MM.1S (cell line): ENCODE measurements at regions not wholly inside any gene's neighbourhood (a gene's known extent, or its start where the extent isn't known, plus 50 kb on each side); places are given as distances from the start of the nearest gene placed in this dataset.

Source experiments
- DNase-seq: peaks from one replicate; pipeline ENCODE4 v3.0.0-alpha.2; 2015
- H2AFZ ChIP-seq: fragments of 300-600 bp; sonication (generic); 2 replicates; pipeline ENCODE4 v1.6.0; 2016; ENCODE audit warnings: antibody characterized with exemption, low read length
- H3F3A ChIP-seq: fragments of 300-600 bp; sonication (generic); 2 replicates; pipeline ENCODE4 v1.6.1; 2016; ENCODE audit warnings: mild to moderate bottlenecking, antibody characterized with exemption, low read length, moderate library complexity, mixed read lengths; ENCODE audit not compliant: insufficient read depth
- H3K27ac ChIP-seq: fragments of 300-600 bp; sonication (generic); 2 replicates; pipeline ENCODE4 v1.5.1; 2016; ENCODE audit warnings: mild to moderate bottlenecking, low read length
- H3K27me3 ChIP-seq: fragments of 300-600 bp; sonication (generic); replicated peaks from 2 replicates; pipeline ENCODE4 v1.6.0; 2016; ENCODE audit warnings: low read length; ENCODE audit not compliant: insufficient read depth
- H3K36me3 ChIP-seq: fragments of 300-600 bp; sonication (generic); replicated peaks from 2 replicates; pipeline ENCODE4 v1.6.1; 2016; ENCODE audit warnings: mild to moderate bottlenecking, low read length, mixed read lengths; ENCODE audit not compliant: insufficient read depth
- H3K4me1 ChIP-seq: fragments of 300-600 bp; sonication (generic); 2 replicates; pipeline ENCODE4 v1.6.1; 2016; ENCODE audit warnings: low read length, mixed read lengths
- H3K4me2 ChIP-seq: fragments of 300-600 bp; sonication (generic); 2 replicates; pipeline ENCODE4 v1.6.0; 2016; ENCODE audit warnings: low read depth, low read length
- H3K4me3 ChIP-seq: fragments of 300-600 bp; sonication (generic); 2 replicates; pipeline ENCODE4 v1.5.1; 2016; ENCODE audit warnings: low read length, mixed read lengths
- H3K79me2 ChIP-seq: fragments of 300-600 bp; sonication (generic); 2 replicates; pipeline ENCODE4 v1.6.1; 2016; ENCODE audit warnings: mixed run types, low read length, mixed read lengths
- H3K9ac ChIP-seq: fragments of 300-600 bp; sonication (generic); 2 replicates; pipeline ENCODE4 v1.6.1; 2016; ENCODE audit warnings: low read length, mixed read lengths
- H3K9me2 ChIP-seq: fragments of 300-600 bp; sonication (generic); replicated peaks from 2 replicates; pipeline ENCODE4 v1.6.1; 2016; ENCODE audit warnings: mild to moderate bottlenecking, low read length, mixed read lengths; ENCODE audit not compliant: insufficient read depth
- H3K9me3 ChIP-seq: fragments of 300-600 bp; sonication (generic); replicated peaks from 2 replicates; pipeline ENCODE4 v1.6.1; 2016; ENCODE audit warnings: mild to moderate bottlenecking, low read length, mixed read lengths; ENCODE audit not compliant: insufficient read depth
- H4K20me1 ChIP-seq: fragments of 300-600 bp; sonication (generic); 2 replicates; pipeline ENCODE4 v1.6.1; 2016; ENCODE audit warnings: mild to moderate bottlenecking, low read length, moderate library complexity, mixed read lengths; ENCODE audit not compliant: insufficient read depth
- EZH2 ChIP-seq: fragments of 300-600 bp; sonication (generic); optimal IDR thresholded peaks from 2 replicates; pipeline ENCODE3; 2017; ENCODE audit warnings: low read depth, mild to moderate bottlenecking, antibody characterized with exemption, low read length, mixed read lengths
- EZH2phosphoT487 ChIP-seq: fragments of 300-600 bp; sonication (generic); IDR thresholded peaks from 2 replicates; pipeline ENCODE4 v1.6.1; 2018; ENCODE audit warnings: antibody characterized with exemption, low read length
- TF ChIP-seq, protein P1 (sequence below): fragments of 300-600 bp; sonication (generic); IDR thresholded peaks from 2 replicates; pipeline ENCODE4 v1.5.1; 2016; ENCODE audit warnings: antibody characterized with exemption, low read length, mixed read lengths

DNA sequence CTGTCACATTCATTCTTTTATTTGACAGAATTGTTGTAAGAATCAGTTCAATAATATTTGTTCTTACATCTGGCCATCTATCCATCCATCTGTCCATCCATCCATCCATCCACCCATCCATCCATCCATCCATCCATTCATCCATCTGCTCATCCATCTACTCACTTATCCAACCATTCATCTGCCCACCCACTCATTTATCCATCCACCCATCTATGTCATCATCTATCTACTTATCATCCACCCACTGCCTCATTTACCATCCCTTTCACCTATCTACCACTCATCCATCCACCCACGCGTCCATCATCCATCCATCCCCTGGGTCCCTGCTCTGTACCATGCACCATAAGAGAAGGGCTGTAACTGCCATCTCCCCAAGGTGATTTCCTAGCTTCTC lies 134.1 kb downstream of the FOXD2 start:
- Histone ChIP-seq H3K79me2 (no peaks in the 10 kb centered on the region), H3K27me3 (no peaks in the 10 kb centered on the region), H3K36me3 (no peaks in the 10 kb centered on the region), H3F3A (no peaks in the 10 kb centered on the region), H3K27ac (no peak overlapping the region), H3K4me1 (no peaks in the 10 kb centered on the region), H3K9ac (no peak overlapping the region), H3K9me2 (no peaks in the 10 kb centered on the region), H4K20me1 (no peaks in the 10 kb centered on the region), H3K4me3 (no peak overlapping the region), H3K9me3 (no peaks in the 10 kb centered on the region), H3K4me2 (no peak overlapping the region), H2AFZ (no peak overlapping the region)
- no peak for DNase-seq
- no peak for TF ChIP-seq EZH2phosphoT487
- TF ChIP-seq, protein P1, sequence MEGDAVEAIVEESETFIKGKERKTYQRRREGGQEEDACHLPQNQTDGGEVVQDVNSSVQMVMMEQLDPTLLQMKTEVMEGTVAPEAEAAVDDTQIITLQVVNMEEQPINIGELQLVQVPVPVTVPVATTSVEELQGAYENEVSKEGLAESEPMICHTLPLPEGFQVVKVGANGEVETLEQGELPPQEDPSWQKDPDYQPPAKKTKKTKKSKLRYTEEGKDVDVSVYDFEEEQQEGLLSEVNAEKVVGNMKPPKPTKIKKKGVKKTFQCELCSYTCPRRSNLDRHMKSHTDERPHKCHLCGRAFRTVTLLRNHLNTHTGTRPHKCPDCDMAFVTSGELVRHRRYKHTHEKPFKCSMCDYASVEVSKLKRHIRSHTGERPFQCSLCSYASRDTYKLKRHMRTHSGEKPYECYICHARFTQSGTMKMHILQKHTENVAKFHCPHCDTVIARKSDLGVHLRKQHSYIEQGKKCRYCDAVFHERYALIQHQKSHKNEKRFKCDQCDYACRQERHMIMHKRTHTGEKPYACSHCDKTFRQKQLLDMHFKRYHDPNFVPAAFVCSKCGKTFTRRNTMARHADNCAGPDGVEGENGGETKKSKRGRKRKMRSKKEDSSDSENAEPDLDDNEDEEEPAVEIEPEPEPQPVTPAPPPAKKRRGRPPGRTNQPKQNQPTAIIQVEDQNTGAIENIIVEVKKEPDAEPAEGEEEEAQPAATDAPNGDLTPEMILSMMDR, result no peak
- no peak for TF ChIP-seq EZH2

DNA sequence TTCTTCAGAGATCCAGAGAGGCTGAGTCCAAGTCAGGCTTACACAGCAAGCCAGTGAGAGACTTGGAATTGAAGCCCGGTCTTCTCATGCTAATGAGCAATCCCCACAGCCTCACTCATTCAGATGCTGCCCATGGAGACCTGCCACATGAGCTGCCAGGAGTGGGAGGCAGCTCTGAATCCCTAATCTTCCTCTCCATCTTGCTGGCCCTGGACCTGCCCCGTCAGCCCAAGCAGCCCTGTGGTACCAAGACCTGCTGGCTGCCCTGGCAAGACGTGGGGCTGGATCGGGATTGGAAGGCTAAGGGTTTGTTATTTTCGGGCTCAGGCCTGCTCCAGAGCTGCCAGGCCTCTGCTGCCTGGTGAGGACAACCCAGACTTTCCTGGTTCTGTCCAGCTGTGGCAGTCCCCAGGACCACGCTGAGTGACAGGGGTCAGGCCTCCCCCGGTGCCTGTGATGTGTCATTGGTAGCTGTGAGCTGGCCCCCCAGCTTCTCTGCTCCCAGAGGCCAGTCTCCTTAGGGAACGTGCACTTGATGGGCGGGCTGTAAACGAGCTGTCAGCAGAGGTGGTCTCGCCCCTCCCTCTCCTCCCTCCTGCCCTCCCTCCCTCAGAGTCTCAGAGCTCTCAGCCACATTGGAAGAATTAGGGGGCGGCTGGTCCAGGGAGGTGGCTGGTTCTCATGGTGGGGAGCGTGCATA lies 135.0 kb downstream of the FOXD2 start:
- TF ChIP-seq EZH2phosphoT487 (no peak), EZH2 (no peak)
- TF ChIP-seq, protein P1, result no peak
- Histone ChIP-seq H3K4me2 (no peak overlapping the region), H4K20me1 (no peaks in the 10 kb centered on the region), H3K9me2 (no peaks in the 10 kb centered on the region), H3K9ac (no peak overlapping the region), H3K4me3 (no peak overlapping the region), H3F3A (no peaks in the 10 kb centered on the region), H3K27ac (no peak overlapping the region), H3K9me3 (no peaks in the 10 kb centered on the region), H2AFZ (no peak overlapping the region), H3K36me3 (no peaks in the 10 kb centered on the region), H3K4me1 (no peaks in the 10 kb centered on the region), H3K79me2 (no peaks in the 10 kb centered on the region), H3K27me3 (no peaks in the 10 kb centered on the region)
- DNase-seq, result no peak

GRCh38 chr1:47574451-47575165 lies 136.8 kb downstream of the FOXD2 start:
- Histone ChIP-seq H3K4me3 (no peak overlapping the region), H3K4me2 (no peak overlapping the region), H3K27ac (no peak overlapping the region), H3K27me3 (no peaks in the 10 kb centered on the region), H4K20me1 (no peaks in the 10 kb centered on the region), H3K4me1 (no peaks in the 10 kb centered on the region), H3K9ac (no peak overlapping the region), H3F3A (no peaks in the 10 kb centered on the region), H3K9me2 (no peaks in the 10 kb centered on the region), H3K79me2 (no peaks in the 10 kb centered on the region), H2AFZ (no peak overlapping the region), H3K36me3 (no peaks in the 10 kb centered on the region), H3K9me3 (no peaks in the 10 kb centered on the region)
- TF ChIP-seq EZH2phosphoT487 (no peak), EZH2 (no peak)
- TF ChIP-seq, protein P1, result no peak
- no peak for DNase-seq
